ENCODE measurements at regions not wholly inside any gene's neighbourhood (a gene's known extent, or its start where the extent isn't known, plus 50 kb on each side); places are given as distances from the start of the nearest gene placed in this dataset.

DNA sequence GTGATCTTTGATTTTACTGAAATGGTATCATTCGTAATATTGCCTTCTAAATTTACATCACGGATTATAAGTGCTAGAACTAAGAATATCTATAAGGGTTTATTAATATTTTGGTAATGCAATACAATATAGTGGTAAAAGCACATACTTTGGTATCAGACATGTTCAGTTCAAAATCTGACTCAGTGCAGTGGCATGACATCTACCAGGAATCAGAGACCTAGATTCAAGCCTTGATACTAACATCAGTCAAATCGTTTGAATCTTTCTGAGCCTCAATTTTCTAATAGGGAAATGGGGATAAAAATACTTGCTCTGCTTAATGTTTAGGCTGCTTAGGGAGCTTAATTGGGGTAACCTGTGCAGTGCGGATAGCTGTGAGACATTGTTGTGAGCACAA is 488.0 kb downstream of the BCKDHB start:
- Histone ChIP-seq H3K4me3 (replicated peaks; ENCODE audit: insufficient read depth, low read length) (no peak overlapping the region), H3K27me3 (ENCODE audit: insufficient read depth, poor library complexity, severe bottlenecking) (no peaks in the 10 kb centered on the region), H3K27ac (replicated peaks) (no peak overlapping the region)
- no peak for TF ChIP-seq SPI1 (IDR thresholded peaks at IDR 0.05; ENCODE audit: borderline replicate concordance, low read depth)
- TF ChIP-seq, protein P1, sequence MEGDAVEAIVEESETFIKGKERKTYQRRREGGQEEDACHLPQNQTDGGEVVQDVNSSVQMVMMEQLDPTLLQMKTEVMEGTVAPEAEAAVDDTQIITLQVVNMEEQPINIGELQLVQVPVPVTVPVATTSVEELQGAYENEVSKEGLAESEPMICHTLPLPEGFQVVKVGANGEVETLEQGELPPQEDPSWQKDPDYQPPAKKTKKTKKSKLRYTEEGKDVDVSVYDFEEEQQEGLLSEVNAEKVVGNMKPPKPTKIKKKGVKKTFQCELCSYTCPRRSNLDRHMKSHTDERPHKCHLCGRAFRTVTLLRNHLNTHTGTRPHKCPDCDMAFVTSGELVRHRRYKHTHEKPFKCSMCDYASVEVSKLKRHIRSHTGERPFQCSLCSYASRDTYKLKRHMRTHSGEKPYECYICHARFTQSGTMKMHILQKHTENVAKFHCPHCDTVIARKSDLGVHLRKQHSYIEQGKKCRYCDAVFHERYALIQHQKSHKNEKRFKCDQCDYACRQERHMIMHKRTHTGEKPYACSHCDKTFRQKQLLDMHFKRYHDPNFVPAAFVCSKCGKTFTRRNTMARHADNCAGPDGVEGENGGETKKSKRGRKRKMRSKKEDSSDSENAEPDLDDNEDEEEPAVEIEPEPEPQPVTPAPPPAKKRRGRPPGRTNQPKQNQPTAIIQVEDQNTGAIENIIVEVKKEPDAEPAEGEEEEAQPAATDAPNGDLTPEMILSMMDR (IDR thresholded peaks at IDR 0.05; ENCODE audit: insufficient read depth, low read length) = no peak
- TF ChIP-seq, protein P2, sequence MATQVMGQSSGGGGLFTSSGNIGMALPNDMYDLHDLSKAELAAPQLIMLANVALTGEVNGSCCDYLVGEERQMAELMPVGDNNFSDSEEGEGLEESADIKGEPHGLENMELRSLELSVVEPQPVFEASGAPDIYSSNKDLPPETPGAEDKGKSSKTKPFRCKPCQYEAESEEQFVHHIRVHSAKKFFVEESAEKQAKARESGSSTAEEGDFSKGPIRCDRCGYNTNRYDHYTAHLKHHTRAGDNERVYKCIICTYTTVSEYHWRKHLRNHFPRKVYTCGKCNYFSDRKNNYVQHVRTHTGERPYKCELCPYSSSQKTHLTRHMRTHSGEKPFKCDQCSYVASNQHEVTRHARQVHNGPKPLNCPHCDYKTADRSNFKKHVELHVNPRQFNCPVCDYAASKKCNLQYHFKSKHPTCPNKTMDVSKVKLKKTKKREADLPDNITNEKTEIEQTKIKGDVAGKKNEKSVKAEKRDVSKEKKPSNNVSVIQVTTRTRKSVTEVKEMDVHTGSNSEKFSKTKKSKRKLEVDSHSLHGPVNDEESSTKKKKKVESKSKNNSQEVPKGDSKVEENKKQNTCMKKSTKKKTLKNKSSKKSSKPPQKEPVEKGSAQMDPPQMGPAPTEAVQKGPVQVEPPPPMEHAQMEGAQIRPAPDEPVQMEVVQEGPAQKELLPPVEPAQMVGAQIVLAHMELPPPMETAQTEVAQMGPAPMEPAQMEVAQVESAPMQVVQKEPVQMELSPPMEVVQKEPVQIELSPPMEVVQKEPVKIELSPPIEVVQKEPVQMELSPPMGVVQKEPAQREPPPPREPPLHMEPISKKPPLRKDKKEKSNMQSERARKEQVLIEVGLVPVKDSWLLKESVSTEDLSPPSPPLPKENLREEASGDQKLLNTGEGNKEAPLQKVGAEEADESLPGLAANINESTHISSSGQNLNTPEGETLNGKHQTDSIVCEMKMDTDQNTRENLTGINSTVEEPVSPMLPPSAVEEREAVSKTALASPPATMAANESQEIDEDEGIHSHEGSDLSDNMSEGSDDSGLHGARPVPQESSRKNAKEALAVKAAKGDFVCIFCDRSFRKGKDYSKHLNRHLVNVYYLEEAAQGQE (IDR thresholded peaks at IDR 0.05; ENCODE audit: insufficient replicate concordance, low read depth) = no peak
- no peak for TF ChIP-seq GABPA (IDR thresholded peaks at IDR 0.05; ENCODE audit: low read depth)
- TF ChIP-seq POLR2AphosphoS5 (IDR thresholded peaks at IDR 0.05; ENCODE audit: low read depth) = no peak
- DNase-seq (ENCODE audit: low read depth in 1 of 2, low spot score in 1 of 2) = no peak

DNA sequence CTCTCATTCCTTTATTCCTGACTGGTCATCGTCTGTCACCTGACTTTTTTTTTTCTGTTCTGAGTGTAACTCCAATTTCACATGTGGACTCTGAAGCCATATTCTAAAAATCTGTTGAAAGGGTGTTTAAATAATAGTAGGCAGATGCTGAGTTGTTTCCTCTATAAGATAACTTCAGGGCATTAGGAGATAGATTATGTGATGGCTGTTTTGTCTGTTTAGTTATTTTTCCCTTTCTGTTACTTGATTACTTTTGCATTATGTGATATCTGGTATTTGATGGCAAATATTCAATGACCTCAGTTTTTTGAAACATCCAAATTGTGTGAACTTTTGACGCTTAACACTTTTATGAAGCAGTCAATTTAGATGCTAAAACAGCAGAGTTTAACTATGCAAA is 486.0 kb downstream of the BCKDHB start:
- H3K4me3 ChIP-seq (replicated peaks; ENCODE audit: insufficient read depth, low read length) = no peak overlapping the region
- no peak for DNase-seq (ENCODE audit: low read depth in 1 of 2, low spot score in 1 of 2)
- TF ChIP-seq POLR2AphosphoS5 (IDR thresholded peaks at IDR 0.05; ENCODE audit: low read depth) = no peak
- TF ChIP-seq GABPA (IDR thresholded peaks at IDR 0.05; ENCODE audit: low read depth) = no peak
- TF ChIP-seq, protein P2 (IDR thresholded peaks at IDR 0.05; ENCODE audit: insufficient replicate concordance, low read depth) = no peak
- TF ChIP-seq, protein P1 (IDR thresholded peaks at IDR 0.05; ENCODE audit: insufficient read depth, low read length) = no peak
- no peak for TF ChIP-seq SPI1 (IDR thresholded peaks at IDR 0.05; ENCODE audit: borderline replicate concordance, low read depth)
- H3K27ac ChIP-seq (replicated peaks) = no peak overlapping the region
- no peaks in the 10 kb centered on the region for H3K27me3 ChIP-seq (ENCODE audit: insufficient read depth, poor library complexity, severe bottlenecking)

DNA sequence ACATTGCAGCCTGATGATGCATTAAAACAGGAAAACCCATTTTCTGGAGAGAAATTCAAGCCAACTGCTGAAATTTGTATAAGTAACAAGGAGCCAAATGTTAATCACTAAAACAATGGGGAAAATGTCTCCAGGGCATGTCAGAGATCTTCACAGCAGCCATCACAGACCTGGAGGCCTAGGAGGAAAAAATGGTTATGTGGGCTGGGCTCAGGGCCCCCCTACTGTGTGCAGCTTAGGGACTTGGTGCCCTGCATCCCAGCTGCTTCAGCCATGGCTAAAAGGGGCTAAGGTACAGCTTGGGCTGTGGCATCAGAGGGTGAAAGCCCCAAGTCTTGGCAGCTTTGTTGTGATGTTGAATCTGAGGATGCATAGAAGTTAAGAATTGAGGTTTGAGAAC is 479.8 kb downstream of the BCKDHB start:
- H3K4me3 ChIP-seq (replicated peaks; ENCODE audit: insufficient read depth, low read length) = no peak overlapping the region
- H3K27me3 ChIP-seq (ENCODE audit: insufficient read depth, poor library complexity, severe bottlenecking) = no peaks in the 10 kb centered on the region
- no peak overlapping the region for H3K27ac ChIP-seq (replicated peaks)
- DNase-seq (ENCODE audit: low read depth in 1 of 2, low spot score in 1 of 2) = no peak
- TF ChIP-seq GABPA (IDR thresholded peaks at IDR 0.05; ENCODE audit: low read depth) = no peak
- TF ChIP-seq, protein P1 (IDR thresholded peaks at IDR 0.05; ENCODE audit: insufficient read depth, low read length) = no peak
- no peak for TF ChIP-seq POLR2AphosphoS5 (IDR thresholded peaks at IDR 0.05; ENCODE audit: low read depth)
- TF ChIP-seq, protein P2 (IDR thresholded peaks at IDR 0.05; ENCODE audit: insufficient replicate concordance, low read depth) = no peak
- TF ChIP-seq SPI1 (IDR thresholded peaks at IDR 0.05; ENCODE audit: borderline replicate concordance, low read depth) = no peak

All from HL-60 (cell line).